ENCODE measurements at regions not wholly inside any gene's neighbourhood (a gene's known extent, or its start where the extent isn't known, plus 50 kb on each side); places are given as distances from the start of the nearest gene placed in this dataset.

DNA sequence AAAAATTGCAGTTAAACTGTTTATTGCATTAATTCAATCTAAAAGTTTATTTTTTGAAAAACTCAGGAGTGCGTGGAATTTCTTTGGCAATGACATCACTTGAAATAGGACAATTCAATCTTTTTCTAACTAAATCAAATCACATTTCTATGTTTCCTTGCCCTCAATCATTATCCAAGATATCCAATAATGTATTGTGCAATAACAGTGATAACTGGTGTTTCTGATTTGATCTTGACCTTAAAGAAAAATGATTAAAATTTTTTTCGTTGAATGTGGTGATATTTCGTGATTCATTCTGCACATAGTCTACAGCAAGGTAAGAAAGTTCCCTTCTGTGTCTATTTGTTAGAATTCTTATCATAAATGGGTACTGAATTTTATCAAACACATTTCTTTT, 163.2 kb downstream of the SPCS3 start:
- TF ChIP-seq, protein P1, sequence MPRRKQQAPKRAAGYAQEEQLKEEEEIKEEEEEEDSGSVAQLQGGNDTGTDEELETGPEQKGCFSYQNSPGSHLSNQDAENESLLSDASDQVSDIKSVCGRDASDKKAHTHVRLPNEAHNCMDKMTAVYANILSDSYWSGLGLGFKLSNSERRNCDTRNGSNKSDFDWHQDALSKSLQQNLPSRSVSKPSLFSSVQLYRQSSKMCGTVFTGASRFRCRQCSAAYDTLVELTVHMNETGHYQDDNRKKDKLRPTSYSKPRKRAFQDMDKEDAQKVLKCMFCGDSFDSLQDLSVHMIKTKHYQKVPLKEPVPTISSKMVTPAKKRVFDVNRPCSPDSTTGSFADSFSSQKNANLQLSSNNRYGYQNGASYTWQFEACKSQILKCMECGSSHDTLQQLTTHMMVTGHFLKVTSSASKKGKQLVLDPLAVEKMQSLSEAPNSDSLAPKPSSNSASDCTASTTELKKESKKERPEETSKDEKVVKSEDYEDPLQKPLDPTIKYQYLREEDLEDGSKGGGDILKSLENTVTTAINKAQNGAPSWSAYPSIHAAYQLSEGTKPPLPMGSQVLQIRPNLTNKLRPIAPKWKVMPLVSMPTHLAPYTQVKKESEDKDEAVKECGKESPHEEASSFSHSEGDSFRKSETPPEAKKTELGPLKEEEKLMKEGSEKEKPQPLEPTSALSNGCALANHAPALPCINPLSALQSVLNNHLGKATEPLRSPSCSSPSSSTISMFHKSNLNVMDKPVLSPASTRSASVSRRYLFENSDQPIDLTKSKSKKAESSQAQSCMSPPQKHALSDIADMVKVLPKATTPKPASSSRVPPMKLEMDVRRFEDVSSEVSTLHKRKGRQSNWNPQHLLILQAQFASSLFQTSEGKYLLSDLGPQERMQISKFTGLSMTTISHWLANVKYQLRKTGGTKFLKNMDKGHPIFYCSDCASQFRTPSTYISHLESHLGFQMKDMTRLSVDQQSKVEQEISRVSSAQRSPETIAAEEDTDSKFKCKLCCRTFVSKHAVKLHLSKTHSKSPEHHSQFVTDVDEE (CRISPR knock-in tag; IDR thresholded peaks at IDR 0.05): no peak
- TF ChIP-seq PPARA (CRISPR knock-in tag; IDR thresholded peaks at IDR 0.05; ENCODE audit: borderline replicate concordance): no peak
- TF ChIP-seq BACH2 (CRISPR knock-in tag; IDR thresholded peaks at IDR 0.05; ENCODE audit: borderline replicate concordance): no peak
- TF ChIP-seq, protein P2, sequence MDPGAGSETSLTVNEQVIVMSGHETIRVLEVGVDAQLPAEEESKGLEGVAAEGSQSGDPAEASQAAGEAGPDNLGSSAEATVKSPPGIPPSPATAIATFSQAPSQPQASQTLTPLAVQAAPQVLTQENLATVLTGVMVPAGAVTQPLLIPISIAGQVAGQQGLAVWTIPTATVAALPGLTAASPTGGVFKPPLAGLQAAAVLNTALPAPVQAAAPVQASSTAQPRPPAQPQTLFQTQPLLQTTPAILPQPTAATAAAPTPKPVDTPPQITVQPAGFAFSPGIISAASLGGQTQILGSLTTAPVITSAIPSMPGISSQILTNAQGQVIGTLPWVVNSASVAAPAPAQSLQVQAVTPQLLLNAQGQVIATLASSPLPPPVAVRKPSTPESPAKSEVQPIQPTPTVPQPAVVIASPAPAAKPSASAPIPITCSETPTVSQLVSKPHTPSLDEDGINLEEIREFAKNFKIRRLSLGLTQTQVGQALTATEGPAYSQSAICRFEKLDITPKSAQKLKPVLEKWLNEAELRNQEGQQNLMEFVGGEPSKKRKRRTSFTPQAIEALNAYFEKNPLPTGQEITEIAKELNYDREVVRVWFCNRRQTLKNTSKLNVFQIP (CRISPR knock-in tag; IDR thresholded peaks at IDR 0.05; ENCODE audit: borderline replicate concordance, low read depth): no peak
- TF ChIP-seq ESRRG (CRISPR knock-in tag; IDR thresholded peaks at IDR 0.05): no peak
- TF ChIP-seq ZNF8 (CRISPR knock-in tag; IDR thresholded peaks at IDR 0.05): no peak
- TF ChIP-seq, protein P3, sequence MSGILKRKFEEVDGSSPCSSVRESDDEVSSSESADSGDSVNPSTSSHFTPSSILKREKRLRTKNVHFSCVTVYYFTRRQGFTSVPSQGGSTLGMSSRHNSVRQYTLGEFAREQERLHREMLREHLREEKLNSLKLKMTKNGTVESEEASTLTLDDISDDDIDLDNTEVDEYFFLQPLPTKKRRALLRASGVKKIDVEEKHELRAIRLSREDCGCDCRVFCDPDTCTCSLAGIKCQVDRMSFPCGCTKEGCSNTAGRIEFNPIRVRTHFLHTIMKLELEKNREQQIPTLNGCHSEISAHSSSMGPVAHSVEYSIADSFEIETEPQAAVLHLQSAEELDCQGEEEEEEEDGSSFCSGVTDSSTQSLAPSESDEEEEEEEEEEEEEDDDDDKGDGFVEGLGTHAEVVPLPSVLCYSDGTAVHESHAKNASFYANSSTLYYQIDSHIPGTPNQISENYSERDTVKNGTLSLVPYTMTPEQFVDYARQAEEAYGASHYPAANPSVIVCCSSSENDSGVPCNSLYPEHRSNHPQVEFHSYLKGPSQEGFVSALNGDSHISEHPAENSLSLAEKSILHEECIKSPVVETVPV (CRISPR knock-in tag; IDR thresholded peaks at IDR 0.05): no peak
- no peak for TF ChIP-seq ZFP30 (CRISPR knock-in tag; IDR thresholded peaks at IDR 0.05)
- TF ChIP-seq, protein P4, sequence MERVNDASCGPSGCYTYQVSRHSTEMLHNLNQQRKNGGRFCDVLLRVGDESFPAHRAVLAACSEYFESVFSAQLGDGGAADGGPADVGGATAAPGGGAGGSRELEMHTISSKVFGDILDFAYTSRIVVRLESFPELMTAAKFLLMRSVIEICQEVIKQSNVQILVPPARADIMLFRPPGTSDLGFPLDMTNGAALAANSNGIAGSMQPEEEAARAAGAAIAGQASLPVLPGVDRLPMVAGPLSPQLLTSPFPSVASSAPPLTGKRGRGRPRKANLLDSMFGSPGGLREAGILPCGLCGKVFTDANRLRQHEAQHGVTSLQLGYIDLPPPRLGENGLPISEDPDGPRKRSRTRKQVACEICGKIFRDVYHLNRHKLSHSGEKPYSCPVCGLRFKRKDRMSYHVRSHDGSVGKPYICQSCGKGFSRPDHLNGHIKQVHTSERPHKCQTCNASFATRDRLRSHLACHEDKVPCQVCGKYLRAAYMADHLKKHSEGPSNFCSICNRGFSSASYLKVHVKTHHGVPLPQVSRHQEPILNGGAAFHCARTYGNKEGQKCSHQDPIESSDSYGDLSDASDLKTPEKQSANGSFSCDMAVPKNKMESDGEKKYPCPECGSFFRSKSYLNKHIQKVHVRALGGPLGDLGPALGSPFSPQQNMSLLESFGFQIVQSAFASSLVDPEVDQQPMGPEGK (CRISPR knock-in tag; IDR thresholded peaks at IDR 0.05; ENCODE audit: borderline replicate concordance): no peak
- TF ChIP-seq TCF4 (CRISPR knock-in tag; IDR thresholded peaks at IDR 0.05; ENCODE audit: borderline replicate concordance): no peak
- no peak for TF ChIP-seq ZFP3 (CRISPR knock-in tag; IDR thresholded peaks at IDR 0.05)
- TF ChIP-seq ISL1 (CRISPR knock-in tag; IDR thresholded peaks at IDR 0.05): no peak
- TF ChIP-seq ZC3H10 (CRISPR knock-in tag; IDR thresholded peaks at IDR 0.05): no peak
- TF ChIP-seq GLIS3 (CRISPR knock-in tag; IDR thresholded peaks at IDR 0.05): no peak
- ATAC-seq: no peak

DNA sequence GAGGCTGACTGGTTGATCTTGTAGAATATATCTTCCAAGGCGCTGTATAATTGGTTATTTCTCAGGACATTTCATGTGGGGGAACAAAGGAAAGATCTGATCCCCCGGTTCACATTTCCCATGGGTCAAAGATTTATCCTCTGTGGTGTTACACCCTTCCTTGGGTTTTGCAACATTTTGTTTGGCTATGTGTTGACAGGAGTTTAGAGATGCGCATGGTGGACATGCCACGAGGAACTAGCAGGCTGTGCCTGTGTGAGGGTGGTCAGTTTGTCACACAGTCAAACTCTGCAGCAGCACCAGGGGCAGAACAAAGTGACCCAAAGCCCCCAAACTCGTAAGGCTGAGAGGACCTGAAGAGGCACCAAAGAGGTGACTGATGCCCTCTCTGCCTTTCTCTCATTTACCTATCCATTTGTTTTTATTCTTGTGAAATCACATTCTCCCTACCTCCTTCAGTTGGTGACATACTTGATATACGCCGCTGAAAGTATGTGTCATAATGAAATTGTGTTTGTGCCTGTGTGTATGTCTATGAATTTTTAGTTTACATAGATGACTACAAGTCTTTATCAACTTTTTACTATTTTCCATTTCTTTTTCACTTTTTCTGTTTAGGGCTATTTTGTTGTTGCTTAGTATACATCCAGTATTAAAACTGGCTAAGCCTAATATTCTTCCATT, 164.7 kb downstream of the SPCS3 start:
- TF ChIP-seq ZNF565 (CRISPR knock-in tag; conservative IDR thresholded peaks at IDR 0.05; ENCODE audit: low read depth): no peak
- TF ChIP-seq, protein P4 (CRISPR knock-in tag; IDR thresholded peaks at IDR 0.05; ENCODE audit: borderline replicate concordance): no peak
- no peak for TF ChIP-seq PPARA (CRISPR knock-in tag; IDR thresholded peaks at IDR 0.05; ENCODE audit: borderline replicate concordance)
- no peak for TF ChIP-seq ZFP3 (CRISPR knock-in tag; IDR thresholded peaks at IDR 0.05)
- no peak for TF ChIP-seq ARNTL (CRISPR knock-in tag; IDR thresholded peaks at IDR 0.05; ENCODE audit: borderline replicate concordance, low read depth)
- TF ChIP-seq, protein P1 (CRISPR knock-in tag; IDR thresholded peaks at IDR 0.05): no peak
- TF ChIP-seq, protein P2 (CRISPR knock-in tag; IDR thresholded peaks at IDR 0.05; ENCODE audit: borderline replicate concordance, low read depth): no peak
- TF ChIP-seq ZNF8 (CRISPR knock-in tag; IDR thresholded peaks at IDR 0.05): no peak
- TF ChIP-seq, protein P3 (CRISPR knock-in tag; IDR thresholded peaks at IDR 0.05): no peak
- no peak for TF ChIP-seq TCF4 (CRISPR knock-in tag; IDR thresholded peaks at IDR 0.05; ENCODE audit: borderline replicate concordance)
- no peak for TF ChIP-seq ZFP30 (CRISPR knock-in tag; IDR thresholded peaks at IDR 0.05)
- no peak for TF ChIP-seq SNAI2 (CRISPR knock-in tag; IDR thresholded peaks at IDR 0.05)
- no peak for ATAC-seq

Data from SK-N-SH treated with all-trans-retinoic acid at 6 μM for 48 hours (cell line).